K562 (cell line): ENCODE measurements at regions not wholly inside any gene's neighbourhood (a gene's known extent, or its start where the extent isn't known, plus 50 kb on each side); places are given as distances from the start of the nearest gene placed in this dataset.

Source experiments
- ATAC-seq: fragments of 200-7000 bp; cut with Tn5 transposase; 3 replicates; pipeline ENCODE4 v1.9.1; 2020; ENCODE audit warnings: moderate library complexity
- BruUV-seq: library from RNA; stranded (reverse); fragments of 400-500 nt; replicated peaks from 2 replicates; lab custom pipeline; 2021; lab: Mats Ljungman, UMichigan
- CTCF ChIA-PET: fragments of 300-600 bp; formaldehyde crosslinking; extraction: SDS; loops from one replicate; lab custom pipeline; 2021; ENCODE audit warnings: low intra/inter-chr PET ratio; lab: Yijun Ruan, JAX
- POLR2A ChIA-PET: fragments of 300-600, 350-650 bp; sonication (Branson Sonifier 250); formaldehyde crosslinking; extraction: SDS; loops from one replicate; lab custom pipeline; 2021; ENCODE audit warnings: antibody characterized with exemption, inconsistent platforms; lab: Yijun Ruan, JAX
- DNase-seq, 4 experiments: peaks; one replicate each; pipeline versions ENCODE4 v3.0.0 to v3.0.0-alpha.2; 2011 to 2018; ENCODE audit warnings: low spot score in 3 of 4, mixed read lengths in 3 of 4; ENCODE audit errors: extremely low read depth in 1 of 4
- FAIRE-seq: peaks from 2 replicates; lab custom pipeline; 2011; peaks lifted over from hg19 to GRCh38; lab: Jason Lieb, UNC
- H2AFZ ChIP-seq: 2 replicates; pipeline ENCODE4 v1.6.0; 2011; ENCODE audit warnings: low read depth, low read length, control low read depth, inconsistent platforms
- H3K27ac ChIP-seq: fragments of 200-600 bp; 3 replicates; pipeline ENCODE4 v1.8.0; 2011; ENCODE audit warnings: low read depth, mild to moderate bottlenecking, control low read depth, inconsistent platforms, low read length, moderate library complexity, mixed read lengths; ENCODE audit errors: extremely low read depth
- H3K27me3 ChIP-seq, 2 experiments: fragments of 300-600 bp in 1 of 2; 2 replicates in 1 of 2; 3 replicates in 1 of 2; pipeline versions ENCODE4 v1.6.0 to v1.8.0; 2011; ENCODE audit warnings: inconsistent platforms in 2 of 2, low read length in 2 of 2, mild to moderate bottlenecking in 1 of 2, mixed read lengths in 1 of 2, moderate library complexity in 1 of 2; ENCODE audit not compliant: control insufficient read depth in 2 of 2, insufficient read depth in 2 of 2
- H3K36me3 ChIP-seq: fragments of 300-600 bp; 3 replicates; pipeline ENCODE4 v1.8.0; 2011; ENCODE audit warnings: mild to moderate bottlenecking, low read length, inconsistent platforms; ENCODE audit not compliant: control insufficient read depth, insufficient read depth
- H3K4me1 ChIP-seq, 2 experiments: fragments of 200-600 bp in 1 of 2; replicated peaks in 1 of 2; 2 replicates in 1 of 2; 3 replicates in 1 of 2; pipeline versions ENCODE4 v1.5.1 to v1.8.0; 2011; ENCODE audit warnings: inconsistent platforms in 2 of 2, low read length in 2 of 2, mild to moderate bottlenecking in 1 of 2, mixed read lengths in 1 of 2, moderate library complexity in 1 of 2; ENCODE audit not compliant: control insufficient read depth in 2 of 2, insufficient read depth in 2 of 2
- H3K4me2 ChIP-seq: 2 replicates; pipeline ENCODE4 v1.6.1; 2011; ENCODE audit warnings: low read length, control low read depth, inconsistent platforms, mixed read lengths; ENCODE audit not compliant: insufficient read depth
- H3K4me3 ChIP-seq: fragments of 200-600 bp; sonication (generic), shearing (Covaris generic); 2 replicates; pipeline ENCODE4 v1.5.1; 2016; ENCODE audit warnings: control low read depth, inconsistent platforms
- H3K79me2 ChIP-seq: fragments of 200-600 bp; 3 replicates; pipeline ENCODE4 v1.8.0; 2011; ENCODE audit warnings: low read length, inconsistent platforms; ENCODE audit not compliant: control insufficient read depth, insufficient read depth
- H3K9ac ChIP-seq, 2 experiments: 2 replicates each; pipeline versions ENCODE4 v1.6.0 to v1.6.1; 2011; ENCODE audit warnings: low read depth in 2 of 2, low read length in 2 of 2, control low read depth in 1 of 2, inconsistent platforms in 1 of 2, mild to moderate bottlenecking in 1 of 2, mixed read lengths in 1 of 2; ENCODE audit not compliant: insufficient read depth in 1 of 2
- H3K9me1 ChIP-seq: one replicate; pipeline ENCODE4 v1.6.0; 2011; ENCODE audit warnings: inconsistent platforms, mild to moderate bottlenecking, low read length, moderate library complexity; ENCODE audit not compliant: control insufficient read depth, insufficient read depth
- H3K9me3 ChIP-seq: replicated peaks from 2 replicates; pipeline ENCODE4 v1.5.1; 2011; ENCODE audit warnings: low read depth, low read length, inconsistent platforms; ENCODE audit not compliant: control insufficient read depth, insufficient read depth
- H4K20me1 ChIP-seq: replicated peaks from 2 replicates; pipeline ENCODE4 v1.6.1; 2011; ENCODE audit warnings: low read length, inconsistent platforms, mixed read lengths; ENCODE audit not compliant: control insufficient read depth, insufficient read depth
- BRF2 ChIP-seq: IDR thresholded peaks from 3 replicates; pipeline ENCODE4 v1.6.1; 2011; ENCODE audit warnings: borderline replicate concordance, mild to moderate bottlenecking; ENCODE audit not compliant: insufficient read length, insufficient read depth
- GTF2E2 ChIP-seq: fragments of 200-800 bp; sonication (Bioruptor generic); IDR thresholded peaks from 2 replicates; pipeline ENCODE4 v1.6.1; 2016; ENCODE audit warnings: missing genetic modification characterization, missing compliant biosample characterization
- KDM5B ChIP-seq: fragments of 200-600 bp; sonication (generic); IDR thresholded peaks from 2 replicates; pipeline ENCODE4 v1.6.1; 2012; ENCODE audit warnings: low read depth, mild to moderate bottlenecking, moderate library complexity, low read length, control low read depth, inconsistent platforms; ENCODE audit not compliant: insufficient replicate concordance
- MTA2 ChIP-seq: fragments of 450-650 bp; IDR thresholded peaks from 2 replicates; pipeline ENCODE4 v1.6.1; 2016; ENCODE audit warnings: low read depth
- NR3C1 ChIP-seq: sonication (generic); formaldehyde crosslinking; IDR thresholded peaks from 2 replicates; pipeline ENCODE4 v1.8.1; 2022; ENCODE audit warnings: missing genetic modification reagents
- RBBP5 ChIP-seq: fragments of 200-600 bp; sonication (generic); IDR thresholded peaks from 2 replicates; pipeline ENCODE4 v1.6.1; 2012; ENCODE audit warnings: borderline replicate concordance, mild to moderate bottlenecking, low read length, control low read depth, inconsistent platforms; ENCODE audit not compliant: insufficient read depth, poor library complexity, severe bottlenecking
- SIN3A ChIP-seq, 2 experiments: fragments of 150-350 bp in 1 of 2; IDR thresholded peaks; 2 replicates each; pipeline ENCODE4 v1.6.1; 2011 to 2016; ENCODE audit warnings: borderline replicate concordance in 2 of 2, low read depth in 2 of 2, low read length in 2 of 2, mild to moderate bottlenecking in 2 of 2, moderate library complexity in 2 of 2; ENCODE audit not compliant: control insufficient read depth in 1 of 2
- SMAD1 ChIP-seq: fragments of 150-350 bp; IDR thresholded peaks from 2 replicates; pipeline ENCODE4 v1.6.1; 2014; ENCODE audit warnings: low read length, low read depth; ENCODE audit not compliant: partially characterized antibody
- ZNF146 ChIP-seq: IDR thresholded peaks from one replicate; pipeline ENCODE4 v1.6.1; 2018; ENCODE audit warnings: missing compliant biosample characterization; ENCODE audit not compliant: unreplicated experiment
- ZNF23 ChIP-seq: fragments of 250-450 bp; sonication (Bioruptor Pico); IDR thresholded peaks from 2 replicates; pipeline ENCODE4 v1.4.0; 2020; ENCODE audit warnings: mild to moderate bottlenecking
- ZNF583 ChIP-seq: fragments of 250-450 bp; sonication (Bioruptor Pico); IDR thresholded peaks from 2 replicates; pipeline ENCODE4 v1.4.0; 2020
- ZNF77 ChIP-seq: fragments of 250-450 bp; sonication (Bioruptor Pico); IDR thresholded peaks from 2 replicates; pipeline ENCODE4 v1.5.0; 2020
- ZNF785 ChIP-seq: fragments of 250-450 bp; sonication (Bioruptor Pico); IDR thresholded peaks from 2 replicates; pipeline ENCODE4 v1.4.0; 2020; ENCODE audit warnings: mild to moderate bottlenecking
- WGBS: fragments of 100-300 bp; shearing (Covaris generic); methylation state at CpG from one replicate; pipeline ENCODE4 v1.1.6; 2016; ENCODE audit warnings: low coverage, mixed read lengths; ENCODE audit not compliant: insufficient coverage; ENCODE audit errors: missing lambda C conversion rate; 5-methylcytosine and 5-hydroxymethylcytosine counted together
- in situ Hi-C: fragments of 300-500 bp; cut with MboI; formaldehyde crosslinking; loops from 4 replicates; pipeline ENCODE4 v1.15.0; 2018; ENCODE audit warnings: inconsistent platforms, mixed read lengths
- intact Hi-C: fragments of 100-400 bp; cut with micrococcal nuclease; formaldehyde crosslinking; loops from 2 replicates; pipeline ENCODE4 v1.14.2; 2022
- TF ChIP-seq, protein P1 (sequence below): fragments of 250-450 bp; sonication (Bioruptor Pico); IDR thresholded peaks from 2 replicates; pipeline ENCODE4 v1.9.0; 2021; ENCODE audit warnings: mild to moderate bottlenecking
- TF ChIP-seq, protein P2 (sequence below): fragments of 450-650 bp; IDR thresholded peaks from 2 replicates; pipeline ENCODE4 v1.6.1; 2017; ENCODE audit warnings: antibody characterized with exemption, mild to moderate bottlenecking

GRCh38 chr4:83171436-83172039, 57.0 kb upstream of the PLAC8 start:
- 0% methylated on average over 2 of the region's 2 CpGs for WGBS
- intact Hi-C loops, result no loop called here
- ATAC-seq, result no peak
- H3K4me3 ChIP-seq, result no peak overlapping the region
- H3K9me3 ChIP-seq, result no peaks in the 10 kb centered on the region
- no peaks in the 10 kb centered on the region for H4K20me1 ChIP-seq
- H3K9ac ChIP-seq, result no peak overlapping the region
- POLR2A ChIA-PET, result no interaction called here
- no peaks in the 10 kb centered on the region for H3K36me3 ChIP-seq
- no peak overlapping the region for H2AFZ ChIP-seq
- no peak overlapping the region for H3K27ac ChIP-seq
- H3K9me1 ChIP-seq, result no peaks in the 10 kb centered on the region
- FAIRE-seq, result no peak
- no peaks in the 10 kb centered on the region for H3K4me1 ChIP-seq
- BruUV-seq, result no TSS peak
- CTCF ChIA-PET, result no interaction called here
- H3K4me2 ChIP-seq, result no peak overlapping the region
- no peaks in the 10 kb centered on the region for H3K79me2 ChIP-seq
- DNase-seq, result no peak
- H3K27me3 ChIP-seq, result peaks cover 0 to 6% of the 10 kb centered on the region in 2 experiments; a peak in 1 of 5 replicates
- in situ Hi-C loops, result no loop called here
- TF ChIP-seq ZNF23 (CRISPR knock-in tag) (no peak), NR3C1 (CRISPR knock-in tag) (no peak), BRF2 (no peak), RBBP5 (no peak), SMAD1 (no peak), GTF2E2 (tag) (no peak), ZNF583 (CRISPR knock-in tag) (no peak), KDM5B (no peak), ZNF146 (CRISPR knock-in tag) (no peak), MTA2 (no peak), ZNF77 (CRISPR knock-in tag) (no peak), ZNF785 (CRISPR knock-in tag) (no peak), SIN3A (IDR thresholded peaks at IDR 0.05; ENCODE audit: borderline replicate concordance in 2 of 2, control insufficient read depth in 1 of 2, low read depth in 2 of 2, low read length in 2 of 2) (no peak)
- TF ChIP-seq, protein P1, sequence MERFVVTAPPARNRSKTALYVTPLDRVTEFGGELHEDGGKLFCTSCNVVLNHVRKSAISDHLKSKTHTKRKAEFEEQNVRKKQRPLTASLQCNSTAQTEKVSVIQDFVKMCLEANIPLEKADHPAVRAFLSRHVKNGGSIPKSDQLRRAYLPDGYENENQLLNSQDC (CRISPR knock-in tag), result no peak
- TF ChIP-seq, protein P2, sequence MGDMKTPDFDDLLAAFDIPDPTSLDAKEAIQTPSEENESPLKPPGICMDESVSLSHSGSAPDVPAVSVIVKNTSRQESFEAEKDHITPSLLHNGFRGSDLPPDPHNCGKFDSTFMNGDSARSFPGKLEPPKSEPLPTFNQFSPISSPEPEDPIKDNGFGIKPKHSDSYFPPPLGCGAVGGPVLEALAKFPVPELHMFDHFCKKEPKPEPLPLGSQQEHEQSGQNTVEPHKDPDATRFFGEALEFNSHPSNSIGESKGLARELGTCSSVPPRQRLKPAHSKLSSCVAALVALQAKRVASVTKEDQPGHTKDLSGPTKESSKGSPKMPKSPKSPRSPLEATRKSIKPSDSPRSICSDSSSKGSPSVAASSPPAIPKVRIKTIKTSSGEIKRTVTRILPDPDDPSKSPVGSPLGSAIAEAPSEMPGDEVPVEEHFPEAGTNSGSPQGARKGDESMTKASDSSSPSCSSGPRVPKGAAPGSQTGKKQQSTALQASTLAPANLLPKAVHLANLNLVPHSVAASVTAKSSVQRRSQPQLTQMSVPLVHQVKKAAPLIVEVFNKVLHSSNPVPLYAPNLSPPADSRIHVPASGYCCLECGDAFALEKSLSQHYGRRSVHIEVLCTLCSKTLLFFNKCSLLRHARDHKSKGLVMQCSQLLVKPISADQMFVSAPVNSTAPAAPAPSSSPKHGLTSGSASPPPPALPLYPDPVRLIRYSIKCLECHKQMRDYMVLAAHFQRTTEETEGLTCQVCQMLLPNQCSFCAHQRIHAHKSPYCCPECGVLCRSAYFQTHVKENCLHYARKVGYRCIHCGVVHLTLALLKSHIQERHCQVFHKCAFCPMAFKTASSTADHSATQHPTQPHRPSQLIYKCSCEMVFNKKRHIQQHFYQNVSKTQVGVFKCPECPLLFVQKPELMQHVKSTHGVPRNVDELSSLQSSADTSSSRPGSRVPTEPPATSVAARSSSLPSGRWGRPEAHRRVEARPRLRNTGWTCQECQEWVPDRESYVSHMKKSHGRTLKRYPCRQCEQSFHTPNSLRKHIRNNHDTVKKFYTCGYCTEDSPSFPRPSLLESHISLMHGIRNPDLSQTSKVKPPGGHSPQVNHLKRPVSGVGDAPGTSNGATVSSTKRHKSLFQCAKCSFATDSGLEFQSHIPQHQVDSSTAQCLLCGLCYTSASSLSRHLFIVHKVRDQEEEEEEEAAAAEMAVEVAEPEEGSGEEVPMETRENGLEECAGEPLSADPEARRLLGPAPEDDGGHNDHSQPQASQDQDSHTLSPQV, result no peak
